ENCODE measurements at regions not wholly inside any gene's neighbourhood (a gene's known extent, or its start where the extent isn't known, plus 50 kb on each side); places are given as distances from the start of the nearest gene placed in this dataset.

DNA sequence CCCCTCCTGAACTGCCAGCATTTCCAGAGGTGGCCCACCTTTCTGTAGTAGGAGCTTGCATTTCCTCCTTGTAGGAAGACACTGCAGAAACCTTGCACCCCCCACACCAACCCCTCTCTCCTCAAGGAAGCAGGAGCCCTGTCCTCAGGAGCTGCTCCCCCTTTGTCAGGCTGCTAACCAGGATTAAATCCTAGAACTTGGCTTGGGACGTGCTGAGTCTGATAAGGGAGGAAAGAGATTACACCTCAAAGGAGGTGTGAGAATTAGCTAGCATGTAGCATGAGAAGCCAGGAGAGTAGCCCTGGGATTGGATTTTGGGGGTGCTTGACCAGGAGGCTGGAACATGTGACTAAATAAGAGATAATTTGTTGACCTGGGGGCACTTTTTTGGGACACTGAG, 119.8 kb upstream of the ALDH1B1 start:
- no peaks in the 10 kb centered on the region for H3K4me1 ChIP-seq (ENCODE audit: insufficient read depth, low read length, poor library complexity, severe bottlenecking)
- H3K4me2 ChIP-seq (ENCODE audit: low read depth, low read length, poor library complexity, severe bottlenecking) = no peak overlapping the region
- no peak overlapping the region for H3K4me3 ChIP-seq (ENCODE audit: low read length, poor library complexity, severe bottlenecking)
- no peaks in the 10 kb centered on the region for H3K9me2 ChIP-seq (replicated peaks; ENCODE audit: low read depth, low read length)
- H2AFZ ChIP-seq (ENCODE audit: low read length) = no peak overlapping the region
- no peaks in the 10 kb centered on the region for H3F3A ChIP-seq (ENCODE audit: low read depth)
- H3K9ac ChIP-seq (ENCODE audit: low read depth, low read length, poor library complexity, severe bottlenecking) = no peak overlapping the region
- no peaks in the 10 kb centered on the region for H3K36me3 ChIP-seq (ENCODE audit: insufficient read depth, low read length)
- no peaks in the 10 kb centered on the region for H3K27me3 ChIP-seq (ENCODE audit: insufficient read depth, low read length, poor library complexity, severe bottlenecking)
- no peaks in the 10 kb centered on the region for H3K9me3 ChIP-seq (ENCODE audit: insufficient read depth, low read depth, low read length)
- no peaks in the 10 kb centered on the region for H4K20me1 ChIP-seq (ENCODE audit: insufficient read depth, low read length, poor library complexity, severe bottlenecking)
- H3K79me2 ChIP-seq (ENCODE audit: insufficient read depth, low read length) = no peaks in the 10 kb centered on the region
- TF ChIP-seq, protein P1, sequence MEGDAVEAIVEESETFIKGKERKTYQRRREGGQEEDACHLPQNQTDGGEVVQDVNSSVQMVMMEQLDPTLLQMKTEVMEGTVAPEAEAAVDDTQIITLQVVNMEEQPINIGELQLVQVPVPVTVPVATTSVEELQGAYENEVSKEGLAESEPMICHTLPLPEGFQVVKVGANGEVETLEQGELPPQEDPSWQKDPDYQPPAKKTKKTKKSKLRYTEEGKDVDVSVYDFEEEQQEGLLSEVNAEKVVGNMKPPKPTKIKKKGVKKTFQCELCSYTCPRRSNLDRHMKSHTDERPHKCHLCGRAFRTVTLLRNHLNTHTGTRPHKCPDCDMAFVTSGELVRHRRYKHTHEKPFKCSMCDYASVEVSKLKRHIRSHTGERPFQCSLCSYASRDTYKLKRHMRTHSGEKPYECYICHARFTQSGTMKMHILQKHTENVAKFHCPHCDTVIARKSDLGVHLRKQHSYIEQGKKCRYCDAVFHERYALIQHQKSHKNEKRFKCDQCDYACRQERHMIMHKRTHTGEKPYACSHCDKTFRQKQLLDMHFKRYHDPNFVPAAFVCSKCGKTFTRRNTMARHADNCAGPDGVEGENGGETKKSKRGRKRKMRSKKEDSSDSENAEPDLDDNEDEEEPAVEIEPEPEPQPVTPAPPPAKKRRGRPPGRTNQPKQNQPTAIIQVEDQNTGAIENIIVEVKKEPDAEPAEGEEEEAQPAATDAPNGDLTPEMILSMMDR (conservative IDR thresholded peaks at IDR 0.05; ENCODE audit: low read length) = no peak

DNA sequence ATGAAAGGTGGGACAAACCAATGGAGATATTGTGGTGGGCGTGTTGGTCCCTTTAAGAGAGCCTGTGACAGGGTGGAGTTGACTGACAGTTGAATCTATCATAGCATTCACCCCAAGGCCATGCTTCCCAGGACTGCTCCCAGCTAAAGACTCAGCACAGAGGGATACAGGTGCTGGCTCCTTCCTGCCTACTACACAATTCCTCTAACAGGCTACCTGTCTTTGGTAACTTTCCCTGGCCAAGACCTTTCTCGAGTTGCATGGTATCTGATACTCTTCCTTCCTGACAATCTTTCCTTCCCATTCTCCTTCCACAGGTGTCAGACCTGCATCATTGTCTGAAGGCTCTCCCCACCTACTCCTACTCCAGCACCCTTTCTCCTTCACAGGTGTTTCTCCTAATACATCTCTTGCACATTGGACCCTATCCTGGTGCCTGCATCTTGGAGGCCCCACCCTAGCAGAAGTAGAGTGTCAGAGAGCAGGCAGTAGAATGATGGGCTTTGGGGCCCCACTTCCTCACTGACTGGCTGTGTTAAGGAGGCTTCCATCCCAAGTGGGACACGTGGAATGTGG, 120.7 kb upstream of the ALDH1B1 start:
- Histone ChIP-seq H3K4me3 (ENCODE audit: low read length, poor library complexity, severe bottlenecking) (no peak overlapping the region), H2AFZ (ENCODE audit: low read length) (no peak overlapping the region), H3K79me2 (ENCODE audit: insufficient read depth, low read length) (no peaks in the 10 kb centered on the region), H3F3A (ENCODE audit: low read depth) (no peaks in the 10 kb centered on the region), H3K9me3 (ENCODE audit: insufficient read depth, low read depth, low read length) (no peaks in the 10 kb centered on the region), H3K4me2 (ENCODE audit: low read depth, low read length, poor library complexity, severe bottlenecking) (no peak overlapping the region), H3K9me2 (replicated peaks; ENCODE audit: low read depth, low read length) (no peaks in the 10 kb centered on the region), H3K27me3 (ENCODE audit: insufficient read depth, low read length, poor library complexity, severe bottlenecking) (no peaks in the 10 kb centered on the region), H3K36me3 (ENCODE audit: insufficient read depth, low read length) (no peaks in the 10 kb centered on the region), H3K4me1 (ENCODE audit: insufficient read depth, low read length, poor library complexity, severe bottlenecking) (no peaks in the 10 kb centered on the region), H3K9ac (ENCODE audit: low read depth, low read length, poor library complexity, severe bottlenecking) (no peak overlapping the region), H4K20me1 (ENCODE audit: insufficient read depth, low read length, poor library complexity, severe bottlenecking) (no peaks in the 10 kb centered on the region)
- TF ChIP-seq EZH2phosphoT487 (IDR thresholded peaks at IDR 0.05; ENCODE audit: borderline replicate concordance) = no peak
- TF ChIP-seq, protein P1 (conservative IDR thresholded peaks at IDR 0.05; ENCODE audit: low read length) = no peak

DNA sequence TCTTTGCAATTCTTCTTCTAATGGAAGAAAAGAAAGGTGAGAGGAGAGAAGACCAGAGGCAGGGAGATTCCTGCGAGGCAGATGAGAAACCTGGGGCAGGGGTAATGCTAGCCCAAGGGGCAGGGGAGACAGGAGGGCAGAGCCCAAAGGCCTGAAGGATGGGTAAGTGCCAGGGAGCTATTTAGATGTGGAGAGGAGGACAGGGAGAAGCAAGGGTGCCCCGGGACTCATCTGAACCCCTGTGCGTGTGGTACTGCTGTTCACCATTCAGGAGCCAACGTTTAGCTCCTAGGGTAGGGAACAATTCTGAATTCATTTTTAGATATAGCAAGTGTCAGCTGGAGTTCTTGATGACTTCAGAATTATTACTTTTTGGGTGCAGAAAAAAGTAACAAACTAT, 122.7 kb upstream of the ALDH1B1 start:
- H3K4me1 ChIP-seq (ENCODE audit: insufficient read depth, low read length, poor library complexity, severe bottlenecking) = no peaks in the 10 kb centered on the region
- H3F3A ChIP-seq (ENCODE audit: low read depth) = no peaks in the 10 kb centered on the region
- no peaks in the 10 kb centered on the region for H3K27me3 ChIP-seq (ENCODE audit: insufficient read depth, low read length, poor library complexity, severe bottlenecking)
- no peak overlapping the region for H3K4me3 ChIP-seq (ENCODE audit: low read length, poor library complexity, severe bottlenecking)
- H3K4me2 ChIP-seq (ENCODE audit: low read depth, low read length, poor library complexity, severe bottlenecking) = no peak overlapping the region
- no peaks in the 10 kb centered on the region for H4K20me1 ChIP-seq (ENCODE audit: insufficient read depth, low read length, poor library complexity, severe bottlenecking)
- H2AFZ ChIP-seq (ENCODE audit: low read length) = no peak overlapping the region
- no peaks in the 10 kb centered on the region for H3K9me2 ChIP-seq (replicated peaks; ENCODE audit: low read depth, low read length)
- TF ChIP-seq EZH2phosphoT487 (IDR thresholded peaks at IDR 0.05; ENCODE audit: borderline replicate concordance) = no peak
- TF ChIP-seq, protein P1 (conservative IDR thresholded peaks at IDR 0.05; ENCODE audit: low read length) = no peak
- no peaks in the 10 kb centered on the region for H3K79me2 ChIP-seq (ENCODE audit: insufficient read depth, low read length)
- H3K9ac ChIP-seq (ENCODE audit: low read depth, low read length, poor library complexity, severe bottlenecking) = no peak overlapping the region
- H3K9me3 ChIP-seq (ENCODE audit: insufficient read depth, low read depth, low read length) = no peaks in the 10 kb centered on the region
- H3K36me3 ChIP-seq (ENCODE audit: insufficient read depth, low read length) = no peaks in the 10 kb centered on the region

Data from Loucy (cell line).